B cell (primary cell): ENCODE measurements at regions not wholly inside any gene's neighbourhood (a gene's known extent, or its start where the extent isn't known, plus 50 kb on each side); places are given as distances from the start of the nearest gene placed in this dataset.

Source experiments
- ATAC-seq: fragments of 200-7000 bp; cut with Tn5 transposase; one replicate; pipeline ENCODE4 v1.10.0; 2021; ENCODE audit warnings: low read depth, mild to moderate bottlenecking, moderate number of reproducible peaks, moderate library complexity
- CTCF ChIA-PET: fragments of 350-600 bp; sonication (Branson Sonifier 250); formaldehyde crosslinking; loops from one replicate; lab custom pipeline; 2021; ENCODE audit warnings: antibody characterized with exemption, inconsistent platforms; lab: Charles Lee
- POLR2A ChIA-PET: fragments of 350-600 bp; sonication (Branson Sonifier 250); formaldehyde crosslinking; loops from one replicate; lab custom pipeline; 2021; ENCODE audit warnings: antibody characterized with exemption; lab: Charles Lee
- DNase-seq: peaks from one replicate; pipeline ENCODE4 v3.0.0; 2013
- H2AFZ ChIP-seq: 2 replicates; pipeline ENCODE4 v1.6.1; 2012; ENCODE audit warnings: mild to moderate bottlenecking, low read depth, low read length; ENCODE audit not compliant: insufficient read depth, poor library complexity, severe bottlenecking
- H3K27ac ChIP-seq, 2 donors: 1 replicate in 1 of 2; 2 replicates in 1 of 2; pipeline ENCODE4 v1.5.1; 2012 to 2013; ENCODE audit warnings: low read length in 2 of 2, mild to moderate bottlenecking in 2 of 2, moderate library complexity in 1 of 2
- H3K27me3 ChIP-seq, 4 experiments: fragments of 200-600 bp in 1 of 4; sonication (generic) in 1 of 4; replicated peaks in 1 of 4; 1 replicate in 2 of 4; 2 replicates in 2 of 4; pipeline versions ENCODE4 v1.6.1 to v1.7.0; 2013 to 2016; ENCODE audit warnings: low read length in 3 of 4, mild to moderate bottlenecking in 2 of 4, mixed read lengths in 1 of 4, moderate library complexity in 1 of 4; ENCODE audit not compliant: insufficient read depth in 4 of 4, control insufficient read depth in 3 of 4; ENCODE audit errors: control extremely low read depth in 1 of 4
- H3K36me3 ChIP-seq, 2 experiments: replicated peaks in 1 of 2; 1 replicate in 1 of 2; 2 replicates in 1 of 2; pipeline versions ENCODE4 v1.6.1 to v1.7.1; 2013; ENCODE audit warnings: low read length in 1 of 2; ENCODE audit not compliant: insufficient read depth in 2 of 2, control insufficient read depth in 1 of 2; ENCODE audit errors: control extremely low read depth in 1 of 2, extremely low read depth in 1 of 2
- H3K4me1 ChIP-seq, 2 donors: fragments of 200-600 bp in 1 of 2; sonication (generic) in 1 of 2; 1 replicate in 1 of 2; 2 replicates in 1 of 2; pipeline versions ENCODE4 v1.5.1 to v1.6.1; 2013 to 2017; ENCODE audit warnings: low read length in 2 of 2; ENCODE audit not compliant: control insufficient read depth in 2 of 2, insufficient read depth in 2 of 2
- H3K4me2 ChIP-seq: replicated peaks from 2 replicates; pipeline ENCODE3; 2012; ENCODE audit warnings: mild to moderate bottlenecking, low read depth, low read length; ENCODE audit not compliant: poor library complexity, severe bottlenecking
- H3K4me3 ChIP-seq, 5 experiments: fragments of 200-600 bp in 1 of 5; sonication (generic) in 1 of 5; 1 replicate in 3 of 5; 2 replicates in 2 of 5; pipeline versions ENCODE4 v1.5.1 to v1.7.0; 2011 to 2016; ENCODE audit warnings: low read length in 4 of 5, mild to moderate bottlenecking in 4 of 5, low read depth in 2 of 5, control low read depth in 1 of 5, moderate library complexity in 1 of 5; ENCODE audit not compliant: insufficient read depth in 1 of 5; ENCODE audit errors: control extremely low read depth in 1 of 5, extremely low read depth in 1 of 5
- H3K79me2 ChIP-seq: fragments of 200-600 bp; sonication (generic); one replicate; pipeline ENCODE4 v1.6.0; 2016; ENCODE audit warnings: low read length; ENCODE audit not compliant: control insufficient read depth, insufficient read depth
- H3K9ac ChIP-seq: fragments of 200-600 bp; sonication (generic); 2 replicates; pipeline ENCODE4 v1.6.1; 2017; ENCODE audit warnings: mild to moderate bottlenecking, low read length, moderate library complexity
- H3K9me3 ChIP-seq, 3 donors: one replicate each; pipeline versions ENCODE4 v1.6.1 to v1.7.1; 2013; ENCODE audit warnings: low read length in 2 of 3; ENCODE audit not compliant: control insufficient read depth in 2 of 3, insufficient read depth in 1 of 3; ENCODE audit errors: control extremely low read depth in 1 of 3
- H4K20me1 ChIP-seq: 2 replicates; pipeline ENCODE4 v1.6.0; 2012; ENCODE audit warnings: mild to moderate bottlenecking, low read length; ENCODE audit not compliant: insufficient read depth, control insufficient read depth, poor library complexity, severe bottlenecking
- H3K27ac Mint-ChIP-seq: one replicate; pipeline ENCODE4 v1.8.0; 2021; ENCODE audit warnings: mixed read lengths
- H3K27me3 Mint-ChIP-seq: one replicate; pipeline ENCODE4 v1.8.0; 2021; ENCODE audit warnings: mixed read lengths
- H3K4me1 Mint-ChIP-seq: one replicate; pipeline ENCODE4 v1.8.0; 2021; ENCODE audit warnings: mixed read lengths
- H3K4me3 Mint-ChIP-seq: one replicate; pipeline ENCODE4 v1.8.0; 2021; ENCODE audit warnings: mixed read lengths
- H3K9me3 Mint-ChIP-seq: one replicate; pipeline ENCODE4 v1.8.0; 2022; ENCODE audit warnings: mixed read lengths; ENCODE audit not compliant: insufficient read depth
- CTCF ChIP-seq: fragments of 200-600 bp; IDR thresholded peaks from one replicate; pipeline ENCODE4 v1.8.0; 2022; ENCODE audit warnings: antibody characterized with exemption, mild to moderate bottlenecking
- EZH2 ChIP-seq: IDR thresholded peaks from 2 replicates; pipeline ENCODE4 v1.6.1; 2012; ENCODE audit warnings: borderline replicate concordance, low read depth, mild to moderate bottlenecking, moderate library complexity, low read length; ENCODE audit not compliant: insufficient read depth, poor library complexity, severe bottlenecking
- WGBS: methylation state at CpG from one replicate; pipeline ENCODE4 v1.1.5; 2013; ENCODE audit warnings: missing lambda C conversion rate; ENCODE audit not compliant: insufficient coverage; 5-methylcytosine and 5-hydroxymethylcytosine counted together
- intact Hi-C: fragments of 100-400 bp; cut with micrococcal nuclease; formaldehyde crosslinking; loops from one replicate; pipeline ENCODE4 v1.10.0; 2022

DNA sequence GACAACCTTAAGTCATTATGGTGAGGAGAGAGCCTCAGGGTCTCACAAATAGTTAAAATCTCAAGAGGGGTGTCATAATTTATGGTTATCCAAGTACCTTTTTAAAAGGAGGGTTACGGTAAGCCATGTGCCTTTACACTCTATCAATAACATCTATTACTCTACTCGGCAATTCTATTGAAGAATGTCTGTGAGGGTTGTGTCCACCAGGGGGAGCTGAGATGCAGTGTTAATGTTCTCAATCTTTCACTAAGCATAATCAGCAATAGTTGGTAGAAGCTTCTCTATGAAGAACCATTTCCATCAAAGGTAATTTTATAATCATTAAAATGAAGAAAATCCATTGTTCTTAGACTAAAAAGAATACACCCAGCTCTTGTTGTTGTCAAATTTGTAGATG lies 457.4 kb downstream of the CENPC start:
- H3K36me3 ChIP-seq = no peaks in the 10 kb centered on the region
- intact Hi-C loops = no loop called here
- no peak overlapping the region for H3K27ac ChIP-seq
- POLR2A ChIA-PET = no interaction called here
- TF ChIP-seq CTCF = peak; percentile 63
- TF ChIP-seq EZH2 = no peak
- no peaks in the 10 kb centered on the region for H4K20me1 ChIP-seq
- H3K9me3 ChIP-seq = no peaks in the 10 kb centered on the region
- no peak overlapping the region for H3K4me3 ChIP-seq
- Mint-ChIP-seq H3K27me3 (no peaks in the 10 kb centered on the region), H3K9me3 (no peaks in the 10 kb centered on the region), H3K4me3 (no peak overlapping the region), H3K4me1 (no peaks in the 10 kb centered on the region), H3K27ac (no peak overlapping the region)
- ATAC-seq (no peak), DNase-seq (peak; percentile 14)
- H3K27me3 ChIP-seq = no peaks in the 10 kb centered on the region
- no CpG with 5 or more reads among the region's 2 CpGs for WGBS
- no peak overlapping the region for H3K9ac ChIP-seq
- no peaks in the 10 kb centered on the region for H3K4me1 ChIP-seq
- H3K79me2 ChIP-seq = no peaks in the 10 kb centered on the region
- H3K4me2 ChIP-seq = no peak overlapping the region
- H2AFZ ChIP-seq = no peak overlapping the region
- CTCF ChIA-PET = interaction anchor here (0.6 to 2.3 kb wide), 8 partner anchors 14 to 1087 kb away, joined by 3 to 18 read pairs (median 4); no protein-coding TSS in a partner anchor

DNA sequence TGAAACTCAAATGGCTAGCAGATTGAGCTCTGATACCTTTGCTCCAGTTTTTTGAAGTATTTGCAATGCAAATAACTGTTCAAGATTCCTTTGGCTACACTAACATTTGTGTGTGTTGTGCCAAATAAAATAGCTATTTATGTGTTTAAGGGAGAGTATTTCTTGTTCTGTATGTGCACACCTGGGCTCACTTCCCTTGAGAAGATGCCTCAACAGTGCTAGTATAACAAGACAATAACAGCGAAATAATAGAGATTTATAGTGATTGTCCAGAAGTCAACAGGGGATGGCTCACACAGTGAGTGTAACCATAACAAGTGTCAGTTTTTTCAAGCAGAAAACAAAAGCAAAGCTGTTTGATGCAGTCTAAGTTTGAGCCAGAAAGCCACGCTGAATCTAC lies 460.5 kb downstream of the CENPC start:
- Mint-ChIP-seq H3K27ac (no peak overlapping the region), H3K4me3 (no peak overlapping the region), H3K4me1 (no peaks in the 10 kb centered on the region), H3K9me3 (no peaks in the 10 kb centered on the region), H3K27me3 (no peaks in the 10 kb centered on the region)
- Histone ChIP-seq H3K4me1 (no peaks in the 10 kb centered on the region), H3K27ac (no peak overlapping the region), H4K20me1 (no peaks in the 10 kb centered on the region), H3K79me2 (no peaks in the 10 kb centered on the region), H3K36me3 (no peaks in the 10 kb centered on the region), H2AFZ (no peak overlapping the region), H3K9me3 (no peaks in the 10 kb centered on the region), H3K27me3 (no peaks in the 10 kb centered on the region), H3K9ac (no peak overlapping the region), H3K4me2 (no peak overlapping the region), H3K4me3 (no peak overlapping the region)
- ChIA-PET CTCF (interaction anchor here (1.5 kb wide), 1 partner anchor 242 kb away, joined by 3 read pairs; no protein-coding TSS in a partner anchor), POLR2A (no interaction called here)
- TF ChIP-seq EZH2 (no peak), CTCF (no peak)
- ATAC-seq (no peak), DNase-seq (no peak)
- 100% methylated on average over 1 of the region's 2 CpGs for WGBS
- intact Hi-C loops = no loop called here
